ENCODE measurements at regions not wholly inside any gene's neighbourhood (a gene's known extent, or its start where the extent isn't known, plus 50 kb on each side); places are given as distances from the start of the nearest gene placed in this dataset.

GRCh38 chr10:125264757-125265578 is 104.6 kb upstream of the CTBP2 start:
- Histone ChIP-seq H3K9ac (ENCODE audit: insufficient read depth in 1 of 2, low read length in 2 of 2) (no peak overlapping the region), H3K4me3 (no peak overlapping the region), H3K36me3 (ENCODE audit: control insufficient read depth in 4 of 4, insufficient read depth in 4 of 4, low read length in 4 of 4) (no peaks in the 10 kb centered on the region), H3K4me1 (ENCODE audit: control insufficient read depth in 5 of 5, insufficient read depth in 5 of 5, low read length in 5 of 5) (no peaks in the 10 kb centered on the region), H3K27me3 (ENCODE audit: control insufficient read depth in 3 of 3, insufficient read depth in 3 of 3, low read length in 2 of 3) (no peaks in the 10 kb centered on the region), H3K27ac (ENCODE audit: low read depth in 1 of 2, low read length in 1 of 2) (no peak overlapping the region), H3K9me3 (ENCODE audit: control insufficient read depth in 4 of 4, insufficient read depth in 3 of 4, low read length in 3 of 4) (peaks cover 0 to 8% (median 0%) of the 10 kb centered on the region in 4 donors)
- no peak for TF ChIP-seq CTCF (IDR thresholded peaks at IDR 0.05; ENCODE audit: control extremely low read depth, extremely low read depth)
- DNase-seq (no peak), ATAC-seq (ENCODE audit: insufficient read depth, low FRiP score) (no peak)
- WGBS, 2 donors = 68 to 72% methylated on average over 13 of the region's 13 CpGs

DNA sequence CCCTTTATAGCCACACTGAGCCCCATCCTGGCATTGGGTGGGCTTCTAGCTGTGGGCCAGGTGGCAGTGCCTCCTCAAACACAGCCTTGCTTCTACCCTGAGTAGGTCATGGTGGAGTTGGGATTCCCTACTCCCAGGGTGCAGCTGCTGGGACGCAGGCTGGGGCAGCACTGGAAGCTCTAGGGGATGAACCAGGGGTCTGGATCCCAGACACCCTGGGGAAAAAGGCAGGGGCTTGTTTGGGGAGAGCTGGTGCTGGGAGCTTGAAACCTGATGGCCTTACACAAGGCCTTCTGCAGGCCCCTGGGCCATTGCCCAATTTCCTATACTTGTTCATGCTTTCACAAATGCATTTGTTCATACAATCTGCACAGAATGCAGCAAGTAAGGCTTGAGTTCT is 103.7 kb upstream of the CTBP2 start:
- ATAC-seq (ENCODE audit: insufficient read depth, low FRiP score) = no peak
- Histone ChIP-seq H3K4me1 (ENCODE audit: control insufficient read depth in 5 of 5, insufficient read depth in 5 of 5, low read length in 5 of 5) (no peaks in the 10 kb centered on the region), H3K27me3 (ENCODE audit: control insufficient read depth in 3 of 3, insufficient read depth in 3 of 3, low read length in 2 of 3) (no peaks in the 10 kb centered on the region), H3K36me3 (ENCODE audit: control insufficient read depth in 4 of 4, insufficient read depth in 4 of 4, low read length in 4 of 4) (no peaks in the 10 kb centered on the region), H3K9me3 (ENCODE audit: control insufficient read depth in 4 of 4, insufficient read depth in 3 of 4, low read length in 3 of 4) (peaks cover 0 to 8% (median 0%) of the 10 kb centered on the region in 4 donors), H3K9ac (ENCODE audit: insufficient read depth in 1 of 2, low read length in 2 of 2) (no peak overlapping the region), H3K27ac (ENCODE audit: low read depth in 1 of 2, low read length in 1 of 2) (no peak overlapping the region), H3K4me3 (no peak overlapping the region)
- 100% methylated on average over 1 of the region's 1 CpG for WGBS, 2 donors
- no peak for TF ChIP-seq CTCF (IDR thresholded peaks at IDR 0.05; ENCODE audit: control extremely low read depth, extremely low read depth)
- DNase-seq = no peak

DNA sequence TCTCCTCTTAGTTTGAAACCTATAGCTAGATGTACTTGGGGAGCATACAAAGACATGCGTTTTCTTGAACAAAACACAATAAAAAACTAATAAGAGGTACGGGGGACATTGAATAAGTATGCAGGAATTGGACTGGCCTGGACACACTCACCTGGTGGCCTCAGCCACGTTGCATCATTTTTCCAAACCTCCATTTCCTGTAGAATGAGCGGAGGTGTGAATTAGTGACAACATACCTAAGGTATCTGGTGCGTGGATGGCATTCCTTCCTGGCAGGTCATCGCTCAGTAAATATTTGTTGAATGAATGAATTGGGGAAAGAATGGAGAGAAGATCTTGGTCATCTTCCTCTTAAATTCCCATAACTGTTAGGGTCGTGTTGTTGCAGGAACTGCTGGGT is 103.2 kb upstream of the CTBP2 start:
- Histone ChIP-seq H3K27ac (ENCODE audit: low read depth in 1 of 2, low read length in 1 of 2) (no peak overlapping the region), H3K27me3 (ENCODE audit: control insufficient read depth in 3 of 3, insufficient read depth in 3 of 3, low read length in 2 of 3) (no peaks in the 10 kb centered on the region), H3K36me3 (ENCODE audit: control insufficient read depth in 4 of 4, insufficient read depth in 4 of 4, low read length in 4 of 4) (no peaks in the 10 kb centered on the region), H3K9me3 (ENCODE audit: control insufficient read depth in 4 of 4, insufficient read depth in 3 of 4, low read length in 3 of 4) (peaks cover 0 to 8% (median 0%) of the 10 kb centered on the region in 4 donors), H3K4me1 (ENCODE audit: control insufficient read depth in 5 of 5, insufficient read depth in 5 of 5, low read length in 5 of 5) (no peaks in the 10 kb centered on the region), H3K4me3 (no peak overlapping the region), H3K9ac (ENCODE audit: insufficient read depth in 1 of 2, low read length in 2 of 2) (no peak overlapping the region)
- WGBS, 2 donors = 71 to 81% methylated on average over 7 of the region's 7 CpGs
- TF ChIP-seq CTCF (IDR thresholded peaks at IDR 0.05; ENCODE audit: control extremely low read depth, extremely low read depth) = no peak
- ATAC-seq (ENCODE audit: insufficient read depth, low FRiP score) (no peak), DNase-seq (no peak)
